ENCODE measurements at regions not wholly inside any gene's neighbourhood (a gene's known extent, or its start where the extent isn't known, plus 50 kb on each side); places are given as distances from the start of the nearest gene placed in this dataset.

DNA sequence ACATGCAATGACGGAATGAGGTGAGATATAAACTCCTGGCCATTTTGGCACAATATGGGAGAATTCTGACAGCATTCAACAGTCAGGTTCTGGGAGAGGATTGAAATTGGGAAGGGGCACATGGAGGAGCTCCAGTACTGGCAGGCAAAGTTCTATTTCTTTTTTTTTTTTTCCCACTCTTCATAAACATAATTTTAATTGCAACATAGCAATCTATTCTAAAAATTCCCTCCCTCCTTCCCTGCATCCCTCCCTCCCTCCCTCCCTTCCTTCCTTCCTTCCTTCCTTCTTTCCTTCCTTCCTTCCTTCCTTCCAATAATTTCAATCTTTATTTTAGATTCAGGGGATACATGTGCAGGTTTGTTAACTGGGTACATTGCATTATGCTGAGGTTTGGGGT, 93.2 kb downstream of the PTCSC3 start:
- in situ Hi-C loops (cut with HindIII; ENCODE audit: low sequenced_read_pairs): no loop called here

- in situ Hi-C loops (cut with HindIII; ENCODE audit: low sequenced_read_pairs): no loop called here
These were observed 98.4 kb downstream of the PTCSC3 start for GRCh38 chr14:36078080-36078479.

DNA sequence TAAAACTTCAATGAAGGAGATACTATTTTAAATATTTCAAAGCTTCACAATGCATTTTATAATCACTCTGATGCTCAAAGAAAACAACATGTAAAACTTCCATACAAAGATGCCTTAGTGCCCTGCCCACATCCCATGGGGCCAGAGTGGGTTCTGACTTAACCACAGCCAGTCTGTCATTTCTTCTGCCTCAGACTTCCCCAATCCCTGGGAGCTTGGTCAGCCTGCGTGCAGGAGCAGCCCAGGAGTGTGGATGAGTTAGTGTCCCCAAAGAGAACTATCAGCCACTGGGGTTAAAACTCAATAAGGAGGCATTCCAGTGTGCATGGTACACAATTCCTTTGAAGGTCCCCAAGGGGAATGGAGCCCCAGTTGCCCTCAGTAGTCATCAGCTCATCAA, 100.3 kb downstream of the PTCSC3 start:
- in situ Hi-C loops (cut with HindIII; ENCODE audit: low sequenced_read_pairs): no loop called here

- in situ Hi-C loops (cut with HindIII; ENCODE audit: low sequenced_read_pairs): no loop called here
These were observed 101.3 kb downstream of the PTCSC3 start for GRCh38 chr14:36075203-36075602.

GRCh38 chr14:36070720-36071043, 105.8 kb downstream of the PTCSC3 start:
- in situ Hi-C loops (cut with HindIII; ENCODE audit: low sequenced_read_pairs): no loop called here

GRCh38 chr14:36070031-36070719, 106.3 kb downstream of the PTCSC3 start:
- in situ Hi-C loops (cut with HindIII; ENCODE audit: low sequenced_read_pairs): no loop called here

- in situ Hi-C loops (cut with HindIII; ENCODE audit: low sequenced_read_pairs): no loop called here
These were observed 107.0 kb downstream of the PTCSC3 start for GRCh38 chr14:36069535-36069900.

- in situ Hi-C loops (cut with HindIII; ENCODE audit: low sequenced_read_pairs): no loop called here
These were observed 107.6 kb downstream of the PTCSC3 start for GRCh38 chr14:36068777-36069534.

DNA sequence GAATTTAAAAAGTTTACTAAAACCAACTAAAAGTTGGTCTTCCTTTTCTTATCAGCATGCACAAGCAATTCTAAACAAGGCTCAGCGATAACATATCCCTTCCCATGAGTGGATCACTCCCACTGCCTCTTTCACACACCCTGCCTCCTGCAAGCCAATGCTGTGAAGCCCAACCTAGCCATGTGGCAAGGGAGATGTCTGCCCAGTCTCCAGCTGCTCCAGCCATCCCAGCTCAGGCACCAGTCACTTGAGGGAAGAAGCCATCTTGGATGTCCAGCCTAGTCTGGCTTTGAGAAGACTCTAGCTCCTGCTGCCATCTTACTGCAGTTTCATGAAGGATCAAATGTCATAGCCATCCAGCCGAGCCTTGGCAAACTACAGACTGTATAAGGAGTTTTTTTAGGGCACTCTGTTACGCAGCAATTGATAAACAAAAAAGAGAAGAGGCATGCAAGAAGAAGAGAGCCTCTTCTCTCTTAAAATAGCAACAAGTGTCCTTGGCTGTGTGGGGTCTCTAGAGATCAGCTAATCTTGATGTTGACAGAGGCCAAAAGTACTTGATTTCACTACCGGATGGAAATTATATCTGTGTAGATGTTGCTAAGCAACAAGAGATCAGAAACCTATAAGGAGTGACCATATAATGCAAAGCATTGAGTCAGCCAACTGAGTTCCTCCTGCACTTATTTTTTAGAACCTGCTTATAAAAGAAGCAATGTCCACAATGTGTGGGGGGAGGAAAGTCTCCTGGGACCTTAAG, 108.9 kb downstream of the PTCSC3 start:
- in situ Hi-C loops (cut with HindIII; ENCODE audit: low sequenced_read_pairs): no loop called here

- in situ Hi-C loops (cut with HindIII; ENCODE audit: low sequenced_read_pairs): no loop called here
These were observed 109.9 kb downstream of the PTCSC3 start for GRCh38 chr14:36066636-36067035.

DNA sequence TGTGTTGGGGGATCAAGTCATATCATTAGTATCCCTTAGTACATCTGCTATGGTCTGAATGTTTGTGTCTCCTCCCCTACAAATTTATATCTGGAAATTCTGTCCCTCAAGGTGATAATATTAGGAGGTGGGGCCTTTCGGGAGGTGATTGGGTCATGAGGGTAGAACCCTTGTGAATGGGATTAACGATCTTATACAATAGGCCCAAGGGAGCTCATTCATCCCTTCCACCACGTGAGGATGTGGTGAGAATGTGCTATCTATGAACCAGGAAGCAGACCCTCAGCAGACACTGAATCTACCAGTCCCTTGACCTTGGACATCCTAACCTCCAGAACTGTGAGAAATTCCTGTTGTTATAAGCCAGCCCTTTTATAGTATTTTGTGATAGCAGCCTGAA, 110.7 kb downstream of the PTCSC3 start:
- in situ Hi-C loops (cut with HindIII; ENCODE audit: low sequenced_read_pairs): no loop called here

GRCh38 chr14:36059531-36059930, 117.0 kb downstream of the PTCSC3 start:
- in situ Hi-C loops (cut with HindIII; ENCODE audit: low sequenced_read_pairs): no loop called here

DNA sequence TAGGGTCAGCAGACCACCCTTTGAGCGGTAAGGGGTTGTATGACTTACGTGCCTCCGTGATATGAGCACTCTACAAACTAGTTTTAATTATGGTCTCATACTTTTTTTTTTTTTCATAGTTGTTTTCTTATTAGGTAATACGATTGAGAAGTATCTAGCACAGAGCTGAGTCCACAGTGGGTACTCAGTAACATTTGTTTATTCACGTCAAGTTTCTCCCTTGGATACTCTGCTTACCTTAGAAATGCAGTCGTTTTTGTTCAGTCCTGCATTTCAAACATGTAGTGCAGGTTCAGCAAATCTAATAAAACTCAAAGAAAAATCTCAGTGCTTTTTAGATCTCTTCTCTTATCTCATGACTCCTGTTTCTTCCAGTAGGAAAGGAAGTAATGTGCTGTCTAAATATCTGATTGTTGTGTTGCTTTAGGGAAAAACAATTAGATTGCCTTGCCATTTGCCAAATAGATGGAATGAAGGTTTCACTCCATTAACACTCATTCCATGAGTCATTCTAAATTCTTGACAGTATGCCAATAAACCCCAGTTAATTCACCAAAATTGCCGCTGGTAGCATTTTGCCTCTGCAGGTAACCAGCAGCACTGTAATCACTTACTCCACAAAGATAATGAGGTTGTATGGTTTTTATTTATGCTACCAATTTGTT, 118.9 kb downstream of the PTCSC3 start:
- in situ Hi-C loops (cut with HindIII; ENCODE audit: low sequenced_read_pairs): no loop called here

DNA sequence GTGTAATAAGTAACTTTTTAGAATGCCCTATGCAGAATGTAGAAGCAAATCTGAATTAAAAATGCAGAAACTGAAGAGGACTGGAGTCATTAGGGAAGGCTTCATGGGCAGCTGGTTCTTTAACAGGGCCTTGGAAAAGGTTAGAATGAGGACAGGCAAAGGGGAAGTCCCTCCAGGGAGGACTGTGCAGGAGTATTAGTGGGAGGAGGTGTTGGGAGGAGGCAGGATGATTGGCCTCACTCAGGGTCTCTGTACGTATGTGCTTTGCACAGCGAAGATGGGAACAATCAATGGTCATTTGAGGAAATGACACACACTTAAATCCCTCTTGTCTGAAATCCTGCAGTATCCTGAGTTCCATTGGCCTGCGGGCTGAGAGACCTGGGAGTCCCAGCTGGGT, 119.7 kb downstream of the PTCSC3 start:
- in situ Hi-C loops (cut with HindIII; ENCODE audit: low sequenced_read_pairs): no loop called here

DNA sequence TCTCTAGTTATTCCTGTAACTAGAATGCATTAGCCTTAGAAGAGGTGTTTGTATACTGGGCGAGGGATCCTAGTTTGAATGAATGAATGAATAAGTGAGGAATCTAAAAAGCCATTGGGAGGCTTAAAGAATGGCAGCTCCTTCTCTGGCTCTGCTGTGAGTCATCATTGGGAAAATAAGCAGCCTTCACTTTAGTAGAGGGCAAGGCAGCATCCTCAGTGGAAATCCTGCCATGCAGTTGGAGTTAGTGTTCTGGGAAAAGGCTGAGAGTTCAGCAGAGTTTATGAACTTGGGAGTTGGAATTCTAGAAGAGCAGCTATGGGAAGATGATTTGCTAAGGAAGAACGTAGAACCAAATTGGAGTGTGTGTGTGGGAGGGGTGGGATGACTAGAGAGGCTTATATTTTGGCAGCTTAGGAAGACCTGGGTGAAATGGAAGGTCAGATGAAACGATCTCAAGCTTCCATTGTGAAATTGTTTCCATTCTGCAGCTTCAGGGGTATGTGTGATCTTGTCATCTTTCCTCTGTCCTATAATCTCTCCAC, 120.8 kb downstream of the PTCSC3 start:
- in situ Hi-C loops (cut with HindIII; ENCODE audit: low sequenced_read_pairs): no loop called here

- in situ Hi-C loops (cut with HindIII; ENCODE audit: low sequenced_read_pairs): no loop called here
These were observed 121.5 kb downstream of the PTCSC3 start for GRCh38 chr14:36055052-36055378.

DNA sequence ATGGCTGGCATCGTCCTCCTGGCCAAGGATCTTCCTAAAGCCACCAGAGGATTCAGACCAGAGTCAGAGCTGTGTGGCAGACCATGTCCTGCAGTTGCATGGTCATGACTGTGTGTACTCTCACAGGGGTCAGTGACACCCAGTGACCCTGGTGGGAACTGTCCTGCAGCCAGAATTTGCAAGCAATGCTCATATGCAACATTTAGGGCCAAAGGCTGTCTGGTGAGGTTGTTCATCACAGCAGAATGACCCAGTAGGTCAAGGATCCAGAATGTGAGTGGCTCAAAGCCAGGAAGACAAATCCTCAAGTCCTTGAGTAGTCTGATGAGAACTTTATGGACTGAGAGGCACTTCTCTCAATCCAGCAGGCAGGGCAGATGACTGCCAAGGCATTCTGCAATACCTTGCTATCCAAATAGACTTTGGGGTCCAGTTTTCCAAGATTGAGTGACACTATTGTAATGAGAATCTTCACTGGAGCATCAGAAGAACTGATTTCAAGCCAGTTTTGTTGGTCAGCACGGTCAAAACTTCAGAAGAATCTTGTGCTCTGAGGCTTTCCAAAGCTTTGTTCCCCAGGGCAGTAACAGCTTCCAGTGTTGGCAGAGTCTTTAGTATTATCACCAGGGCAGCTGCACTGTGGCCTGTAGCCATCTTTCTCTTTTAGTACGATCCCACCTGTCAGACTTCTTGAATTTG, 122.0 kb downstream of the PTCSC3 start:
- in situ Hi-C loops (cut with HindIII; ENCODE audit: low sequenced_read_pairs): no loop called here

DNA sequence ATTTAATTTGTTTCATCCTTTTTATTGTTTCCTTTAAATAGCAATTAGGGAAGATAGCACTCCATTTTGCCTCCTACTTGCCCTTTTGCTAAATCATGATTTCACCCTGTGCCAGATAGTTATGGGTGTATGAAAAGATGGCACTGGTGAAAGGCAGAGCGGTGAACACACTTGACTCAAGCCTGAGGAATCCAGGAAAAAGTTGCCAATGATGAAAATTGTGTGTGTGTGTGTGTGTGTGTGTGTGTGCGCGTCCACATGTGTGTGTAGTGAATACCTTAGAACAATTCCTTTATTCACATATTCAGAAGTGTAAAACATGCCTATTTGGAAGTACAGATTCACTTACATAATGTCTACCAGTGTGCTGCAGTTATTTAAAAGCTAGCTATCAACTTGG, 123.8 kb downstream of the PTCSC3 start:
- in situ Hi-C loops (cut with HindIII; ENCODE audit: low sequenced_read_pairs): no loop called here

DNA sequence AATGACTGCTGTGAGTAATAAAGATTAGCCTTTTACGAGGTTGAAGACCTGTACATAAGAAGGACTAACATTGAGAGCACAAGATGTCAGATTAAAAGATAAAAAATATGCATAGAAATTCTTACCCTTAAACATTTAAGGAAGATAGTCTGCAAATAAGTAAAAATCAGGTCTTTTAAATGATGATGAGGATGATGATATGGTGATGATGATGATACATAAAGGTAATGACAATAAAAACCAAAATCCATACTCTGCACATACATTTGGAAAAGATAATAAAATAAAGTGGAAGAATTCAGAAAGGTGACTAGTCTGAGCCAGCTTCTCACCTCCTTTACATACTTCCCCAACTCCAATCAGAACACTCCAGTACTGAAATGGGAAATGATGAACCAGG, 124.5 kb downstream of the PTCSC3 start:
- in situ Hi-C loops (cut with HindIII; ENCODE audit: low sequenced_read_pairs): no loop called here

GRCh38 chr14:36048667-36049066, 127.9 kb downstream of the PTCSC3 start:
- in situ Hi-C loops (cut with HindIII; ENCODE audit: low sequenced_read_pairs): no loop called here

DNA sequence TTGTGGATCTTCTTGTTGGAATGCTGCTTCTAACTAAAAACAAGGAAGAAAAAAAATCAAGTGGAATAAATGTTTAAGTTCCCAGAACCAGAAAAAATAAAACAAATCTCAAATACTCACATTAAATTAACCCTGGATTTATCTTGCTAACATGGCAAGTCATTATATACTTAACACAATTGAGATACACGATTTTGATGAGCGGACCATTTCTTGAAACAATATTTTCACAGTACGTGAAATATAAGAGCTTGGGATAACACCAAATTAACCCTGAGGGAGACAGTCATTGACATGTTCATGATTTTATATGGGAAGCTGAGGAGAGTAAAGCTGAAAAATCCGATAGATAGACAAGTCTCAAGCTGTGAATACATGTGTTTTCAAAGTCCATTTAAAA, 128.6 kb downstream of the PTCSC3 start:
- in situ Hi-C loops (cut with HindIII; ENCODE audit: low sequenced_read_pairs): no loop called here
